HK-2 (cell line): ENCODE measurements at regions not wholly inside any gene's neighbourhood (a gene's known extent, or its start where the extent isn't known, plus 50 kb on each side); places are given as distances from the start of the nearest gene placed in this dataset.
"Not testable (repeated sequence)": the region's sequence is repeated elsewhere in the genome, so short reads cannot be mapped to it uniquely, and the experiment has no call there.

Experiments used
- DNase-seq: peaks from one replicate; pipeline ENCODE4 v3.0.0-alpha.2; 2018; ENCODE audit not compliant: unreplicated experiment

GRCh38 chr6:56745971-56746370 lies 103.3 kb upstream of the DST start:
- no peak for DNase-seq

GRCh38 chr6:56745081-56745480 lies 102.4 kb upstream of the DST start:
- DNase-seq: no peak

- no peak for DNase-seq
Observed at GRCh38 chr6:56744528-56744927, 101.8 kb upstream of the DST start.

- no peak for DNase-seq
Observed at GRCh38 chr6:56742122-56742791, 99.6 kb upstream of the DST start.

GRCh38 chr6:56741472-56741871 lies 98.8 kb upstream of the DST start:
- no peak for DNase-seq

GRCh38 chr6:56739836-56740815 lies 97.4 kb upstream of the DST start:
- DNase-seq: no peak

- DNase-seq: no peak
Observed at GRCh38 chr6:56736804-56737203, 94.1 kb upstream of the DST start.

GRCh38 chr6:56734335-56734734 lies 91.6 kb upstream of the DST start:
- no peak for DNase-seq

- DNase-seq: no peak
Observed at GRCh38 chr6:56733211-56733697, 90.6 kb upstream of the DST start.

- DNase-seq: no peak
Observed at GRCh38 chr6:56732517-56732916, 89.8 kb upstream of the DST start.

- no peak for DNase-seq
Observed at GRCh38 chr6:56730663-56731529, 88.2 kb upstream of the DST start.

GRCh38 chr6:56729719-56730118 lies 87.0 kb upstream of the DST start:
- no peak for DNase-seq

- not testable (repeated sequence) for DNase-seq
Observed at GRCh38 chr6:56729166-56729565, 86.5 kb upstream of the DST start.

GRCh38 chr6:56727097-56727850 lies 84.6 kb upstream of the DST start:
- no peak for DNase-seq

- DNase-seq: no peak
Observed at GRCh38 chr6:56725254-56725653, 82.6 kb upstream of the DST start.

- DNase-seq: no peak
Observed at GRCh38 chr6:56724455-56724854, 81.8 kb upstream of the DST start.

GRCh38 chr6:56720882-56721281 lies 78.2 kb upstream of the DST start:
- DNase-seq: no peak

- not testable (repeated sequence) for DNase-seq
Observed at GRCh38 chr6:56720202-56720601, 77.5 kb upstream of the DST start.

- DNase-seq: not testable (repeated sequence)
Observed at GRCh38 chr6:56719315-56720058, 76.8 kb upstream of the DST start.

GRCh38 chr6:56718236-56718635 lies 75.5 kb upstream of the DST start:
- no peak for DNase-seq
